ENCODE measurements at regions not wholly inside any gene's neighbourhood (a gene's known extent, or its start where the extent isn't known, plus 50 kb on each side); places are given as distances from the start of the nearest gene placed in this dataset.

GRCh38 chr20:7716286-7716972 lies 223.8 kb downstream of the HAO1 start:
- no peak for ATAC-seq

DNA sequence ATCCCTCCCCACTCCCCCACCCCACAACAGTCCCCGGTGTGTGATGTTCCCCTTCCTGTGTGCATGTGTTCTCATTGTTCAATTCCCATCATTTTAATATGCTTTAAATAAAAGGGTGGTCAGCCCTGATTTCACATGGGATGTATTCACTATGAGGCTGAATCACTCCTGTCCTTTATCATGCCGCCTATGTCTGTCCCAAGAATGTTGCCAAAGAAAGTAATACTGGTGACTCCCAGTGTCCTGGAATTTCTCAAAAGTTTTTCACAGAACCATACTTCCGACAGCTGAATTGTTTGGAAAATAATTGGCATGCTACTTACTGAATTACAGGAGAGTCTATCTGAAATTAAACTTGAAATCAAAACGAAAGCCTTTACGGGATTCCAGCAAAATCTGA lies 217.7 kb downstream of the HAO1 start:
- ATAC-seq: no peak

DNA sequence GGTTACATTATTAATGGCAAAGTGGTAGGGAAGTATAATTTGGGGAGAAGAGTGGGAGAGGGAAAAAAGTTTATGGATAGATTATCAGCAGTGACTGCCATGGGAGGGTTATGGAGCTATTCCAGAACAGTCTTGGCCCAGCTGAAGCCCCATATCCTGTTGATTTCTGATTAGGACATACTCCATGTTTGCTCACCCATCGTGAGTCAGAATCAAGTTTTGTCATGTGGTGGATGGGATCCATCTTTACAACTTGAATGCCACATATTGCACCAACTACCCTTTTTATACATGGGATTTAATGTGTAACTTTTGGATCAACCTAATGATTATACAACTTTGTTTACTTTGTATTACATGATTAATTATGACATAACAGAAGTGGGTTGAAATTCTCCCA lies 217.0 kb downstream of the HAO1 start:
- ATAC-seq: no peak

GRCh38 chr20:7728338-7728737 lies 211.9 kb downstream of the HAO1 start:
- ATAC-seq: no peak

GRCh38 chr20:7734216-7734615 lies 206.0 kb downstream of the HAO1 start:
- no peak for ATAC-seq

- ATAC-seq: peak; percentile 23
These were observed 203.9 kb downstream of the HAO1 start for GRCh38 chr20:7736336-7736735.

DNA sequence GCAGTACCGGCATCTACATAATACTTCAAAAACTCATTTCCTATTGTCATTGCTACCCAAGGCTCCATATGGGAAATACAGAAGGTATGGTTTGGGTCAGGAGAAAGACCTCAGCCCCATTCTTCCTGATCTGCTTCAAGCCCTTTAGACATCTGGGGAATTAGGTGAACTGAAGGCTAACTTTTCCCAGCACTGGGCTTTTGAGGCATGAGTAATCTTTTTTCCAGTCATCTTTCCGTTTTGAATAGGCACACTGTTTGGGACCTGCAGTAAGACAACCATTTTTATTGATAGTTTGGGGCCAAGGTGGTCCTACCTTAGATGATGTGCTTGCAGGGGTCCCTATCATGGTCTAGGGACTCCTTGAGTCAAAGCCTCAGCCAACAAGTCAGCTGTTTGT lies 198.4 kb downstream of the HAO1 start:
- no peak for ATAC-seq

DNA sequence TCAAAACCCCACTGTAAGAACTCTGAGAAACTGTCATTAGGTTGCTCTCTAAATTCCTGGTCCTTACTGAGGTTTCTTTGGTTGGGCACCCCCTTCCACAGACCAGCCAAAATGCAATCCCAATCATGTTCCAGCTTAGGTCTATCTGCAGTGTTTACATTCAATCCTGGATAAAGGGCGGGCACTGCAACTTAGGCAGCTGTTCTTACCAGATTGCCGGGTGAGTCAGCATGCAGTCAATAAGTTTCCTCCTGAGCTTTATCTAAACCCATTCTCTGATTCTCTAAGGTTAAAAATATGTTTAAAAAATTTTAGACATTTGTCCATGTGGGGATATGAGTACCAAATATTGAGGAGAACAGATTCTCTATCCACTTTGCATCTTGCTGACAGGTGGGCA lies 197.8 kb downstream of the HAO1 start:
- ATAC-seq: peak; percentile 31

- no peak for ATAC-seq
These were observed 195.8 kb downstream of the HAO1 start for GRCh38 chr20:7744411-7744810.

DNA sequence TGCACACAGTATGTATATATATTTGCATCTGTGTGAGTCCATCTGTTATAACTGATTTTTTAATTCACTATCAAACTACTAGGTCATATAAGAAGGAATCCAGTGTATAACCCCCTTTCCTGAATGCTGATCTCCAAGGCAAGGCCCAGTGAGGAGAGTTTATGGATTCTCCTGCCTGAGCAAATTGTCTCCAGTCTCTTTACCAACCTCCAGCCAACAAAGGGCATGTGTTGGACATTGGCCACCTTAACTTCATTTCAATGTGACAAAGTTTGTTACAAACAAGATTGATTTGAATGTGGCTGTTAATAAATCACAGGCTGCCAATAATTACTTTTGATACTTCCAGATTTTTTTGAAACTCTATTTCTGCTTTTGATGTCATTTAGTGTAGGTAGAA lies 191.6 kb downstream of the HAO1 start:
- ATAC-seq: no peak

DNA sequence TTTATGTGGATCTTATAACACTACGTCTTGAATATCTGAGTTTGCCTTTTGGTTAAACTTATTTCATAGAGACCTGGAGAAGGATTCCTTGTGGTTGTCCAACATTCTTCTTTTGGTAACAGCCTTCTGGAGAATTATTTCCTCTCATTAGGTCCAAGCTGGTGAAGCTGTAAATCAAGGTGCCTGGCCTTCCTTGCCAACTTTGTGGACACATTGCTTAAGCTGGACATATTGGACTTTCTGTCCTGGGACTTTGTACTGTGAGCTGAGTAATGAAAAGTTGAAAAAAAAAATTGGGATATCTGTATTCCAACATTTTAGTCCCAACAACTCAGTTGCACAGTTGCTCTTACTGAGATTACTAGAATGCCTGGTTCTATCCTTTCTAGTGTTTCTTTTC lies 186.2 kb downstream of the HAO1 start:
- no peak for ATAC-seq

GRCh38 chr20:7758406-7758805 lies 181.9 kb downstream of the HAO1 start:
- ATAC-seq: no peak

- no peak for ATAC-seq
These were observed 179.8 kb downstream of the HAO1 start for GRCh38 chr20:7760247-7761031.

- no peak for ATAC-seq
These were observed 175.0 kb downstream of the HAO1 start for GRCh38 chr20:7765221-7765620.

DNA sequence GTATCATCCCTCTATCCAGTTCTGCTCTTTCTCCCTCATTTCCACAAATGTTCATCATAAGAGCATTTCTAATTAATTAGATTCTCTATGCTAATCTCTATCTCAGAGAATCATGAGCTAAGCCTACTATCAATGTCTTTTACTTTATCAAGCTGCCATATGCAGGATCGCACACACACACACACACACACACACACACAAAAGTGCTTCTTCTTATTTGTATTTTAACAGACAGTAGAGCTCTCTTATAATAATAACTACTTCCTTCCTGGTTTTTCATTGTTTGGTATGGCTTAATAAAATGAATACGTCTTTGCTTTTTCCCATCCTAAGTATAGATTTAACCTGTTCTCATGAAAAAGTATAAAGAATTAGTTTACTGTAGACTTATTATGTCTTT lies 170.2 kb downstream of the HAO1 start:
- no peak for ATAC-seq

DNA sequence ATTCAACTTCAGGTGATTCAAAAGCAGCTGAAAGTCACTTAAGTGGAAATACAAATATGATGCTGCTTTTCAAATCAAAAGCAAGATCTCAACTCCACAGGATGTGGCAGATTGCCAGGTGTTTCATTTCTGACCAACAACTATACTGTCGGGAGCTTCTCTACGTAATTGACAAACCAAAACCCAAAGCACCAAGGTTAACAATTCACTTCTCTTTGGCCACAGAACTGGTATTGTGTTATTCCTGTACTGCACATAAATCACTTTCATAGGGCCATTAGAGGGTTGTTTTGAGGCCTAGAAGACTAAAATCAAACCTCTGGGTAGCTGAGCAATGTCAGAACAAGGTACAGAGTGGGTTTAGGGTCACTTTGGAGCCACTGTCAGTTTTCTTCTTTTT lies 169.7 kb downstream of the HAO1 start:
- no peak for ATAC-seq

DNA sequence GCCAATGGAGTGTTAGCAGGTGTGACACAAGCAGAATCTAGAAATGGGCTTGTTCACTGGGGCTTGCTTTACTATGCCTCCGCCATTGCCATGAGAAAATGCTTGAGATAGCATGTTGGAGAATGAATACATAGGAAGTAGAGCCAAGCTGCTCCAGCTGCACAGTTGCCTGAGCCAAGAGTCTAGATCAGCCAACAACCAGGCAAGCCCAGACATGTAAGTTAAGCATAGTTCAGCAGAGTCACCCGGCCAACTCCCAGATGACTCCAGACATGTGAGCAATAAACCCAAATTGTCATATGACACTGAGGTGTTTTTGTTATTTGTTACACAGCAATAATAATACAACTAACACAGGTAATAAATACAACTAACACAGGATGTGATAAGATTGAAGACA lies 167.9 kb downstream of the HAO1 start:
- peak; percentile 99 for ATAC-seq

GRCh38 chr20:7773511-7773910 lies 166.7 kb downstream of the HAO1 start:
- ATAC-seq: no peak

- no peak for ATAC-seq
These were observed 165.2 kb downstream of the HAO1 start for GRCh38 chr20:7775072-7775471.

- ATAC-seq: no peak
These were observed 164.1 kb downstream of the HAO1 start for GRCh38 chr20:7776148-7776547.

- no peak for ATAC-seq
These were observed 150.1 kb downstream of the HAO1 start for GRCh38 chr20:7790189-7790588.

GRCh38 chr20:7792150-7792869 lies 147.9 kb downstream of the HAO1 start:
- no peak for ATAC-seq

GRCh38 chr20:7798176-7798575 lies 142.1 kb downstream of the HAO1 start:
- no peak for ATAC-seq

DNA sequence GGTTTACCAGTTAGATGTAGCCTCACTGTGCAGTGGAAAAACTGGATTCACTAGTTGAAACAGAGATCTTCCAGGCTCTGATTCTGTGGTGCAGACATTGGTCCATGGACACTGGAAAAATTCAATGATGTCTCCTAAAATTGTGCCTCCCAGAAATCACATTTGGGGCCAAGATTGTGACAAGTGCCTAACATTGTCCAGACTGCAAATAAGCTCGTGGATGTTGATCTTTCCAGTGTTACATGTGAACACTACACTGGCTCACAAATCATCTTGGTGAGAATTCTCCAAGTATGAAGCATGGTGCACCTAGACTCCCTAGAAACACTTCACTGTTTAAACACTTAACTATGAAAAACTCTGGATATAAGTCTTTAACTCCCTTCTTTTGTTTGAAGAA lies 140.4 kb downstream of the HAO1 start:
- no peak for ATAC-seq
